Body of pancreas (tissue), 4 donors: ENCODE measurements at regions not wholly inside any gene's neighbourhood (a gene's known extent, or its start where the extent isn't known, plus 50 kb on each side); places are given as distances from the start of the nearest gene placed in this dataset.

ENCODE experiments used
- ATAC-seq: fragments of 150-250 bp; one replicate; pipeline ENCODE4 v1.9.1; 2016
- DNase-seq, 4 donors: peaks; one replicate each; pipeline ENCODE4 v3.0.0-alpha.2; 2019
- H3K27ac ChIP-seq, 4 donors: fragments of 200-600 bp; sonication (generic); 1 replicate in 3 of 4; 2 replicates in 1 of 4; pipeline versions ENCODE4 v1.5.1 to v1.6.1; 2016 to 2019; ENCODE audit warnings: mild to moderate bottlenecking in 1 of 4, mixed read lengths in 1 of 4, moderate library complexity in 1 of 4
- H3K27me3 ChIP-seq, 2 donors: fragments of 200-600 bp; sonication (generic); one replicate each; pipeline ENCODE4 v1.6.0; 2016; ENCODE audit warnings: mild to moderate bottlenecking in 1 of 2
- H3K36me3 ChIP-seq, 2 donors: fragments of 200-600 bp; sonication (generic); replicated peaks in 1 of 2; 2 replicates each; pipeline ENCODE4 v1.5.1; 2016; ENCODE audit warnings: low read depth in 2 of 2; ENCODE audit not compliant: insufficient read depth in 1 of 2
- H3K4me1 ChIP-seq: fragments of 200-600 bp; sonication (generic); one replicate; pipeline ENCODE4 v1.6.0; 2016
- H3K4me3 ChIP-seq, 2 donors: fragments of 200-600 bp; sonication (generic); 1 replicate in 1 of 2; 2 replicates in 1 of 2; pipeline ENCODE4 v1.5.1; 2016 to 2019
- H3K9me3 ChIP-seq, 3 donors: fragments of 200-600 bp; sonication (generic); 1 replicate in 2 of 3; 2 replicates in 1 of 3; pipeline ENCODE4 v1.5.1; 2016
- CTCF ChIP-seq, 7 experiments: fragments of 450-650 bp in 4 of 7; fragments of 200-600 bp in 3 of 7; sonication (generic) in 3 of 7; IDR thresholded peaks; one replicate each; pipeline ENCODE4 v1.5.1; 2016 to 2019; ENCODE audit warnings: antibody characterized with exemption in 7 of 7
- POLR2A ChIP-seq, 3 donors: fragments of 450-650 bp; IDR thresholded peaks; one replicate each; pipeline ENCODE4 v1.6.1; 2016; ENCODE audit warnings: antibody characterized with exemption in 3 of 3, mild to moderate bottlenecking in 2 of 3
- WGBS, 2 donors: methylation state at CpG; one replicate each; pipeline ENCODE4 v1.1.5; 2017; 5-methylcytosine and 5-hydroxymethylcytosine counted together
- intact Hi-C: fragments of 100-400 bp; cut with DNase I; formaldehyde crosslinking; loops from one replicate; pipeline ENCODE4 v1.15.1; 2023

GRCh38 chr20:60431349-60431748, 473.1 kb downstream of the CDH26 start:
- WGBS, 2 donors = 57 to 58% methylated on average over 5 of the region's 5 CpGs
- intact Hi-C loops = no loop called here
- TF ChIP-seq POLR2A (IDR thresholded peaks at IDR 0.05) (no peak), CTCF (IDR thresholded peaks at IDR 0.05) (no peak)

GRCh38 chr20:60437418-60437817, 479.2 kb downstream of the CDH26 start:
- H3K27ac ChIP-seq = no peak overlapping the region
- no peaks in the 10 kb centered on the region for H3K27me3 ChIP-seq
- DNase-seq (no peak), ATAC-seq (no peak)
- H3K9me3 ChIP-seq = no peaks in the 10 kb centered on the region
- TF ChIP-seq POLR2A (IDR thresholded peaks at IDR 0.05) (no peak), CTCF (IDR thresholded peaks at IDR 0.05) (no peak)
- H3K4me3 ChIP-seq = no peak overlapping the region
- no peaks in the 10 kb centered on the region for H3K36me3 ChIP-seq
- intact Hi-C loops = no loop called here
- no peaks in the 10 kb centered on the region for H3K4me1 ChIP-seq
- 71 to 78% methylated on average over 4 of the region's 4 CpGs for WGBS, 2 donors

More at GRCh38 chr20:60431349-60431748, 473.1 kb downstream of the CDH26 start:
- Histone ChIP-seq H3K4me3 (no peak overlapping the region), H3K27me3 (no peaks in the 10 kb centered on the region), H3K36me3 (no peaks in the 10 kb centered on the region), H3K4me1 (no peaks in the 10 kb centered on the region), H3K27ac (no peak overlapping the region), H3K9me3 (no peaks in the 10 kb centered on the region)
- no peak for ATAC-seq
- no peak for DNase-seq

- Histone ChIP-seq H3K27me3 (no peaks in the 10 kb centered on the region), H3K4me3 (no peak overlapping the region), H3K9me3 (no peaks in the 10 kb centered on the region), H3K27ac (no peak overlapping the region), H3K4me1 (no peaks in the 10 kb centered on the region), H3K36me3 (no peaks in the 10 kb centered on the region)
- no peak for TF ChIP-seq POLR2A (IDR thresholded peaks at IDR 0.05)
- intact Hi-C loops = no loop called here
- WGBS, 2 donors = 40 to 59% methylated on average over 9 of the region's 9 CpGs
- ATAC-seq (no peak), DNase-seq (no peak)
These were observed 488.3 kb downstream of the CDH26 start for GRCh38 chr20:60446267-60447111.

- TF ChIP-seq CTCF (IDR thresholded peaks at IDR 0.05) = no peak
- TF ChIP-seq POLR2A (IDR thresholded peaks at IDR 0.05) = no peak
- no peaks in the 10 kb centered on the region for H3K36me3 ChIP-seq
- DNase-seq (no peak), ATAC-seq (no peak)
- H3K4me3 ChIP-seq = no peak overlapping the region
- intact Hi-C loops = no loop called here
- no peak overlapping the region for H3K27ac ChIP-seq
- WGBS, 2 donors = 22 to 36% methylated on average over 3 of the region's 3 CpGs
- H3K4me1 ChIP-seq = no peaks in the 10 kb centered on the region
- no peaks in the 10 kb centered on the region for H3K9me3 ChIP-seq
- no peaks in the 10 kb centered on the region for H3K27me3 ChIP-seq
These were observed 489.5 kb downstream of the CDH26 start for GRCh38 chr20:60447703-60448102.

GRCh38 chr20:60453388-60454246, 495.4 kb downstream of the CDH26 start:
- Histone ChIP-seq H3K4me1 (no peaks in the 10 kb centered on the region), H3K9me3 (no peaks in the 10 kb centered on the region), H3K4me3 (no peak overlapping the region), H3K27me3 (no peaks in the 10 kb centered on the region), H3K36me3 (no peaks in the 10 kb centered on the region), H3K27ac (no peak overlapping the region)
- TF ChIP-seq POLR2A (IDR thresholded peaks at IDR 0.05) = no peak
- no peak for TF ChIP-seq CTCF (IDR thresholded peaks at IDR 0.05)
- DNase-seq (no peak), ATAC-seq (no peak)
- intact Hi-C loops = no loop called here
- 53 to 63% methylated on average over 8 to 11 of the region's 11 CpGs for WGBS, 2 donors
